ENCODE measurements at regions not wholly inside any gene's neighbourhood (a gene's known extent, or its start where the extent isn't known, plus 50 kb on each side); places are given as distances from the start of the nearest gene placed in this dataset.

DNA sequence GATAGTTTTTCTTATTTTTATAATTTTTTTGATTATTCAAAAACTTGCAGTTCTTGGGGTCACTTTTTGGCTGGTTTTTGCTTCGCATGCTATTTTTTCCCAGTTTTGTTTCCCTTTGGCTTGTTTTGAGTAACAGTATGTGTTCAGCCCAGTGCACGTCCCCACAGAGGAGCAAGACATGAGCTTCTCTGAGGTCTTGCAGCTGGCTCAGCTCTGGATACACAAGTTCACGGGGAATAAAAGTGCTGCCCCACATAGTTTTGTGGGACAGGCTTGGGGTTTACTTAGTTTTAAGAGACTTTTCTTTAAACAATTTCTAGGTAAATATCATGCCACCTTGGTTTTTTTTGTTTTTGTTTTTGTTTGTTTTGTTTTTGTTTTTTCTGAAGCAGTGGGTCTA is 297.8 kb upstream of the IRX1 start:
- DNase-seq (ENCODE audit: low spot score): no peak

DNA sequence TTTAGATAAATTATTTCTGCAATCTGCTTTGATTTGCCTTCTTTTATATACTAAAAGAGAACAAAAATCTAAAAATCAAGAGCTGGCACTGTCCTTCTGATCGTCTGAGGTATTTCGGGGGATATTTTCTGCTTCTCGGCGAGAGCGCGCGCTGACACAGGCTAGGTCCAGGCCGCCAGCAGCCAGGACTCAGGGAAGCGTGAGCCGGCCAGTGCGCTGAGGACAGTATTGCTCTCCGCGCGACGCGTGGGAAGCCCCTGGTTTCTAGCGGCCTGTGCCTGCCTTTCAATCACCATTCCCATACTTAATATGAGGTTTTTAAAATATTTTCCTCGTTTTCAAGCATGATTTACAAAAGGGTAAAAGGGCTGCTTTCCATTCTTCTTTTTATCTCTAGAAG is 307.3 kb upstream of the IRX1 start:
- DNase-seq (ENCODE audit: low spot score): no peak

DNA sequence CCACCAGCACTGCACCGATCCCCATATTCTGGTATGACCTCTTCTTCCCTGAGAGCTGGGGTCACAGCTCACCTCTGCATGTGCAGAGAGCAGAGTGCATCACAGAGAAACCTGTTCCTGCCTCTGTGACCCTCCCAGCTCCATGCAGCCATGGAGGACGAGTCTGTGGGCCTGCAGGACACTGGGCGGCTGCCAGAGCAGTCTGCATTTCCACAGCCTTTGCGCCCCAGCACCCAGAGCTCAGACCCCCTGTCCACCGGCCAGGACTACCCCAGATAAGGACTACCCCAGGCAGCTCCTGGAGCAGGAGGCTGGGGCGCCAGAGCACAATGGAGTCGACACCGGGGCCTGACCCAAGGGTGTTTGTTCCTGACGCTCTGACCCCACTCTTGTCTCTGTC is 308.1 kb upstream of the IRX1 start:
- peak; percentile 62 for DNase-seq (ENCODE audit: low spot score)

DNA sequence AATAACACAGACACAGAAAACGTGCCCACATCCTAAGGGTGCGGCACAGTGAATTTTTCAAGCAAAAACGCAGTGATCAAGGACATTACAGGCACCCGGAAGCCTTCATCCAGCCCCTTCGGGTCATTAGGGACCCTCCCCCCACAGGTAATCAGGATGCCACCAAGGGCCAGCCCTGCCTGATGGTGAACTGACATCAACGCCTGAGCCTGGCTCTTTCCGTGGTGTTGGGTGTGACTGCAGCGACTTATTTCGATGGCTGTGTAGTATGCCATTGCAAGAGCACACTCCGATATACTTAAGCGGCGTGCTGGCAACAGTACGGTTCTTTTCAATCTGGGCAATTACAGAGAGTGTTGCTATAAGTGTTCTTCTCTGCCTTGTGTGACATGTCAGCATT is 310.0 kb upstream of the IRX1 start:
- no peak for DNase-seq (ENCODE audit: low spot score)

DNA sequence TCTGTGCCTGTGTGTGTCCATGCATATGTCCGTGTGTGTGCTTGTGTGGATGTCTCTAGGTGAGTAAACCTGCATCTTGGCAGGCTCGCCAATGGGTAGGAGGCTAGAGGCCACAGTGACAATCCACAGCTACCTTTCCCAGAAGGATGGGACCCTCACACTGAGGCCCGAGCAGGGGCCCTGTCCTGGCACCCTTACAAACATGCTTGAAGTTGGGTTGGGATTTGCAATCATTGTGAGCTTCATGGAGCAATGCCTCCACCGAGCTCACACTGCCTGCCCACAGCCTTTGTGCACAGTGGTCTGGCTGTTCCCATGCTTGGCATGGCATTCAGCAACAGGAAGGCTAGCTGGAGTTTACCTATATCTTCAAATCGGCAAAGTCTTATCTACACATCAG is 311.1 kb upstream of the IRX1 start:
- DNase-seq (ENCODE audit: low spot score): no peak

DNA sequence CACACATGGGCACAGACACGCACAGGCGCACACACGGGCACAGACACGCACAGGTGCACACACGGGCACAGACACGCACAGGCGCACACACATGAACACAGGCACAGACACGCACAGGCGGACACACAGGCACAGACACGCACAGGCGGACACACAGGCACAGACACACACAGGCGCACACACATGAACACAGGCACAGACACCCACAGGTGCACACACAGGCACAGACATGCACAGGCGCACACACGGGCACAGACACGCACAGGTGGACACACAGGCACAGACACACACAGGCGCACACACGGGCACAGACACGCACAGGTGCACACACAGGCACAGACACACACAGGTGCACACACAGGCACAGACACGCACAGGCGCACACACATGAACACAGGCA is 312.8 kb upstream of the IRX1 start:
- DNase-seq (ENCODE audit: low spot score): no peak

DNA sequence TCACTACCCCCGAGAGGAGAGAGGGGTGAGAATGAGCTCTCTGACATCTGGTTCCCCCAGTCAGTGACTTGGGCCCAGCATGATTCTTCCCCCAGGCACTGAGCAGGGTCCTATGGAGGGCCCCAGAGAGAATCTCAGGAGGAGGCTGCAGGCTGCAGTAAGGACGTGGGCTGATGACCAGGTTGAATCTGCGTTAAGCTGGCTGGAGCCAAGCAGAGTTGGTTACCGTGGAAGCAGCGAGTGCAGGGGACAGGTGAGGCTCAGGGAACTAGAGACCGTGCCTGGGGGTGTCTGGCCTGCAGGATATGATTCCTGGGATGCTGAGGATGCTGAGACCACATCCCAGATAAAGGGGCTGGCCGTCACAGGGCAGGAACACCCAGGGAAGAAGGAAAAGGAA is 314.3 kb upstream of the IRX1 start:
- no peak for DNase-seq (ENCODE audit: low spot score)

DNA sequence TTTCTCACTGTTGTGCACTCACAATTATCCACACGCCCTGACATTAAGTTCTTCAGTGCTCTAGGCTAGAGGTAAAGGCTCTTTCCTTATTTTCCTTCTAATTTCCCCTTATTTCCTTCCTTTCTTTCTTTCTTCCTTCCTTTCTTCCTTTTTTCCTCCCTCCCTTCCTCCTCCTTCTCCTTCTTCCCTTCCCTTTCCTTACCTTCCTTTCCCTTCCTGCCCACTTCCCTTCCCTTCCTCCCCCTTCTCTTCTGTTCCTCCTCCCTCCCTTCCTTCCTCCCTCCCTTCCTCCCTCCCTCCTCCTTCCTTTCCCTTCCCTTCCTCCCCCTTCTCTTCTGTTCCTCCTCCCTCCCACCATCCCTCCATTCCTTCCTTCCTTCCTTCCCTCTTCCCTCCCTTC is 317.0 kb upstream of the IRX1 start:
- no peak for DNase-seq (ENCODE audit: low spot score)

DNA sequence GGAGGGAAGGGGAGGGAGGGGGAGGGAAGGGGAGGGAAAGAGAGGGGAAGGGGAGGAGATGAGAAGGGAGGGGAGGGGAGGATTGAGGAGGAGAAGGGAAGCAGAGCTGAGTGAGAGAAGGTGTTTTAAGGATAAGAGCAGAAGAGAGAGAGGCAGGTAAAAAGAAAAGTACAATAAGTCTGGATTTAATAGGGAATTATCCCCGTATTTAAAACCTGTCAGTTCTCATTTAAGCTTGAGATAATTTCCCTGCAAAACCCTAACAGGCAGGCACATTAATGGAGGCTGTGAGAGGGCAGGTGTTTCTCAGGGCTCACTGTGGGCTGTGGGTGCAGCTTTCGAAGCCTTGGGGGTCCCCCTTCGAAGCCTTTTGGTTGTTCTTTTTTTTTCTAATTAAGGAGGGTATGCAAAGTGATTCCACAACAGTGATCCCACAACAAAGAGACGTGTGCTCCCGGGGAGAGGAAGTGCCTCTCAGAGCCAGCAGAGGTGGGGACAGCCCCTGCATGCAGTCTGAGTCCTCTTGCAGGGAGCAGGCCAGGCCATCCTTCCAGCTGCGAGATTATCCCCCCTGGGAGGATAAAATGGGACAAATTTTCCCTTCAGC is 317.9 kb upstream of the IRX1 start:
- DNase-seq (ENCODE audit: low spot score): no peak

DNA sequence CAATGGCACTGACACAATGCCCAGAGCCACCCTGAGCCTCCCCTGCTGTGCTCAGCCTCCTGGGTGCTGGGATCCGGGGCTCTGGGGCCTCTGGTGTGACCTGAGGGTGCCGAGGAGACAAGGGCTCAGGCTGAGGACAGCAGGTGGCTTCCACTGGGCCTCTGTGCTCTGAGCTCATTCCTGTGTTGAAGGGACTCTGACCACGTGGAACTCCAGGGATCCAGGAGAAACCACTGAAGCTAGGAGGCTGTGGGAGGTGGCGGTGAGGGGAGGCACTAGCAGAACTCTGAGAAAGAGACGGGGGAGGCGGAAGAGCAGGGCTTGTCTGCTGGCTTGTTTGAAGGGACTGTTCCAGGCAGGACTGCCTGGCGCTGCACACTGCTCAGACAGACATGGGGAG is 318.7 kb upstream of the IRX1 start:
- no peak for DNase-seq (ENCODE audit: low spot score)

DNA sequence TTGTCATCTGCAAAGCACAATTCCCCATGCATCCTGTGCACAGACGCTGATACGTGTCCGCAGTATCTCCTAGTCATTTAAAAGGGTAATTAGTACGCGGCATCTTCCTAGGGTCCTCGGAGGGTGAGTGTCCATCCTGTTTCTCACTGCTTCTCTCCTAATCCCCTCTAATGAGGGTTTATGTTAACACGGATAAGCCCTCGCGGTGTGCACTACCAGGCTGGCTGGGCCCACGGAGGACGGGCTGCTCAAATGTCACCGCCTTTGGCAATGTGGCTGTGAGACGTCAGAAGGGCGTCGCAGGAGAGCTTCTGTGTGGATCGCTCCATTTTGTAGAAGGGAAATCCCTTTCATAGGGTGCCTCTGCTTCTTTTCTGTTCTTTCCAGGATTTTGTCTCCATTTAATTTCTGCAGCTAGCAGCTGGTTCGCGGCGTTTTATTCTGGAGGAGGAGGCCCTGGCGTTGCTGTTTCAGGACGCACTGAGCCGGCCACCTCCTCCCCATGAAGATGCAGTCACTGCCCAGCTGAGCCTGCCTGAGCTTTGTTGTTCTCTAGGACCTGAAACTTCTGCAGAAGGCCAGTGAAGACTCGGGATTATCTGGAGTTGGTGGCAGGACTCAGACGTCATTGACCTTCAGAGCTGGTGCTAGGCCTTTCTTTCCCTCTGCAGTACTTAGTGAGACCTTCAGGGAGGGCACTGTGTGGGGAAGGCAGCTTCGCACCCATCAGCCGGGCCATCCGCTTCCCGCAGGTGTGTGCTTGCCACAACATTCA is 326.1 kb upstream of the IRX1 start:
- DNase-seq (ENCODE audit: low spot score): peak; percentile 79

DNA sequence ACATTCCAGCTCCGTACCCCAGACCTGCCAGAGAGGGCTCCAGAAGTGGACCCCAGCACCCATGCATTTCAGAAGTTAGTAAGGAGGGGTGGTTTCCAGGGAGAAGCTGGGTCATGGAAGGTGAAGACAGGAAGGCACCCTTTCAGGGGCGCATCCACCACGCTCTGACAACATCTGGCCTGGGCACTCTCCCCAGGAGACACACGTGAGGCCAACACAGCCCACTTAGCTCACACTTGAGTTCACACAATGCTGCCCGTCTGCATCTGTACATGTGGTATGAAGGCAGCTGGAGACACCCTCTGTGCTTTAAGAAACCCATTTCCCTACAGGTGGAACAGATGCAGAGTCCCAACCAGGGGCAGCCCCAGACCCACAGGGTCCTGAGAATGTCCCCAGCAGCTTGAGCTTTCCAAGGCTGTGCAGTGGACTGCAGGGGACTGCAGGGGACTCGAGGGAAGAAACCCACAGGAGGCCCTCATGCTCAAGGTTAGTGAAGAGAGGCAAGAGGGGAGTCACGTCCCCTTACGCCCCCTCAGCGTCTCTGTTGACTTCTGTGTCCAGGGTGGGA is 326.8 kb upstream of the IRX1 start:
- DNase-seq (ENCODE audit: low spot score): no peak

DNA sequence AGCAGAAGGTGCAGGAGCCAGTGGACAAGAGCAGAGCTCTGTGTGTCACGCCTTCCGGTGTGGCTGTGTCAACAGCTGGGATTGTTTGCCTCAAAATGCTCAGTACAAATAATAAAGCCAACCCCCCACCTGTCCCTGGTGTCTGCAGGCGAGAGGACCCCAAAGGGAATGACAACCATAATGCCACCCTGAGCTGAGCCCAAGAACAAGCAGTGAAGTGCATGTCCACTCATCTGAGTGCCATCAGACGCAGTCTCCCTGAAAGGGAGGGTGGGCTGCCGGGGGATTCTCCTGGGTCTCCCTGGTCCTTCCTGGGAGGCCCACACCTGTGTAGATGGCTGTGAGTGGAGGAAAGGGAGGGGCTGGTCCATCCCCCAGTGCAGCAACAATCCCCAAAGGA is 328.8 kb upstream of the IRX1 start:
- DNase-seq (ENCODE audit: low spot score): no peak

DNA sequence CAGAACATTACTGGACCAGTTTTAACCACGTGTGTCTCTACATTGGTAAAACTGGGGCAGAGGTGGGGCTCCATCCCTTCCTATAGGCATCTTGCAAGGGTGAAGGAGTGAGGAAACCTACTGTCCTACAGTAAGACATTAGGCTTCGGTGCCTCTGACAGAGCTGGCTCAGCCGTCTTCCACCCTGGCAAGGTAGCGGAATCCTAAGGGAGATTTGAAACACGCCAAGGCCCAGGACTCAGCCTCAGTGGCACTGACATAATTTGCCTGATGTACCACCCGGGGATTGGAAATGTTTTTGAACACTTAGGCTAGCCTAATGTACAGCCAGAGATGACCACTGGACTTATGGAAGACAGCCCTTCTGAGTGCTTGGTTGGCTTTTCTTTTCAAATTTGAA is 329.7 kb upstream of the IRX1 start:
- DNase-seq (ENCODE audit: low spot score): no peak

DNA sequence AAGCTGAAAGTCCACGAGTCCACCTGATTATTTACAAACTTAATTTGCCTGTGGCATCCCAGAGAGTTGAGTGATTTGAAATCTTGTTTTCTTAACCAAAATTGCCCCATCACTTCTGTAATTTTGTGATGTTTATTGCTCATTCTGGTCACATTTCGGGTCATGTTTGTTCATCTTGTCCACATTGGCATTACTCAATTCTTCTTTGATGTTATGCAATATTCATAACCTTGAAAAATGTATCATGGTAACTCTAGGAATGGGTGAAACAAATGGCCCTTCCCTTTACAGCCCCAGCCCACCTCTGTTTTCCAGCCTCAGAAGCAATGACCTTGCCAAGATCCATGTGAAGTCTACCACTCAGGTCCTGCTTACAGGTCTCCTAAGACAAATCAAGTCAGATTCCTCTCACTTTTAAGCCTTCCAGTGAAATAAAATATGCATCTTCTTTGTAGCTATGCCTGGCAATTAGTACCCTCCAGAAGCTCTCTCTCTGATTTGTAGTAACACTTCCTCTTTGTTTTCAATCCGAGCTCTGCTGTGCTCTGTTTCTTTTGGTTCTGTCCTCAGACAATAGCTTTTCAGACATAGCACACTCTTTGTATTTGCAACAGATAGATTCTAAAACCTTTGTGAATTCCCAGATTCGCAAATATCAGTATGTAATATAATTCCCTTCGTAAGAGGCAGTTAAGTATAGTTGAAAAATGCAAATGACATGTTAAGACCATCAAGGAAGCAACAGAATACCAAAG is 330.3 kb upstream of the IRX1 start:
- DNase-seq (ENCODE audit: low spot score): no peak

DNA sequence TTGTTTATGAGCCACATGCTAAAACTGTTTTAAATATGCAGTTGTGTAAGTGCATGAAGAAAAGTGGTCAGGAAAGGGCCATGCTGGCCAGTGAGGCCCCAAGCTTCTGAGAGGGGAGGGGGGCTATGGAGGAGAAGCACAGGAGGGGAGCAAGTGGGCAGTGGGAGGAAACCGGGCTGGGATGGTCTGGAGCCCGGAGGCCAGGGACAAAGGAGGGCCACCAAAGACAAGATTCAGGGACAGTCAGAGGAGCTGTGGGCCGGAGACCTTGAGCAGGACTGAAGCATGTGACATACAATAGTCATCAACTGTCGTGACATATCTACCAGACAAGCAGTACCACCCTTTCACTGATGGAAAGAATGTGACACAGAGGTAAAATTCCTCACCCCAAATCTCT is 333.2 kb upstream of the IRX1 start:
- DNase-seq (ENCODE audit: low spot score): no peak

DNA sequence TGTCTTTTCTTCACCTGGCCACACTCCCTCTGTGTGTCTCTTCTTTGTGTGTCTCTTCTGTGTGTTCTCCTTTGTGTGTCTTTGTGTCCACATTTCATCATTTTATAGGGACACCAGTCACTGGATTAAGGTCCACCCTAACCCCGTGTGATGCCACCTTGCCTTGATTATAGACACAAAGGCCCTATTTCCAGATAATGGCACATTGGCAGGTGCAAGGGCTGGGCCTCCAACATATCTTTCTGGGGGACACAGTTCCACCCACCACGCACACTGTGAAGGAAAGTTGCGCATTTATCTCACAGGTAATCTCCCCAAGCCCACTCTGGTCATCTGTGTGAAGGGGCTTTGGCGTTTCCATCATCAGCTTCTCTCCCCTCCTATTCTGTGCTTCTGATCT is 334.6 kb upstream of the IRX1 start:
- DNase-seq (ENCODE audit: low spot score): no peak

DNA sequence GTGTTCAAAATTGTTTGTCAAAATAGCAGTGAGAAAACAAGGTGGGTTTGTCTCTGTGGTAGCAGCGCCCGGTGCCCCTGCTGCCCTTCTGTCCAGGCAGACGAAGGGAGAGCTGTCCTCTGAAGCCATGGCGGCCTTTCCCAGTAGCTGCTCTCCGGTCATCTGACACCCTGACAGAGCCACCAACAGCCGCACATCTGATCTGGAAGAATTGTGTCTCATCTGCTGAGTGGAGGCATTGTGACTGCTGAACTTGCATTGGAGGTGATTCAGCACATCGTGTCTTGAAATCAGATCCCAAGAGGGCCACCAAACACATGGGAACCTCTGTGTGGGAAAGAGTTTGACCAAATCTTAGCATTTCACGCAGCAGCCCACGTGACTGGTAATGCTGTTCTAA is 337.6 kb upstream of the IRX1 start:
- no peak for DNase-seq (ENCODE audit: low spot score)

DNA sequence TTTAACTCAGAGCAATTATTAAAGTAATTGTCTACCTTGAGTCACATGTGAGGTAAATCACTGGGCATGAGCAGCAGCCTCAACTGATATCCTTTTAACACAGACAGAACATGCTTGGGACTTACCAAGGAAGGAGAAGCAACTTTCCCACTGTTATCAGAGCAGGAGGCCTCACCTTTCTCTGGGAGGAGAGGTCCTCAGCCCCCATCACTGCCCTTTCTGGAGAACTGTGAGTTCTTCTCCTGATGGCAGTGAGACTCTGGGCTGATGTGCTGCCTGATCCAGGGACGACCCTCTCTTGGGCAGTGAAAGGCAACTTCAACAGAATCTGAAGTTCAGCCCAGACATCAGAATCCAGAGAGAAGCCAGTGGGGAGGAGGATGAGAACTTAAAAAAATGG is 343.4 kb upstream of the IRX1 start:
- no peak for DNase-seq (ENCODE audit: low spot score)

DNA sequence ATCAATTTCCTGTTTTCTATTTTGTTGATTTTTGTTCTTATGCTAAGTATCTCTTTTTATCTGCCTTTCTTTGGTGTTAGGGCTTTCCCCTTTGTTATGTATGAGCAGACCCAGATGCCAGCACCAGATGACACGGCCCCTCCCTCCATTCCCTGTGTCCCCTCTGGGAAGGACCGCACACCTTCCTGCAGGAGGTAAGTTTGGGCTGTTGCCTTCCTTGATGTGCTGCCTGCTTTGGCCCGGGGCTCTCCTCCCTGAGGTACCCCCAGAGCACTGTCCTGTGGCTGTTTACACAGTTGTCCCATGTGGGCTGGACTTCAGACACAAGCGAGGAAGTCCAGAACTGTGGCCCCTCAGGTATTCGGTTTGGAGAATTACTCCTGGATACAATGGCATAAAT is 343.8 kb upstream of the IRX1 start:
- no peak for DNase-seq (ENCODE audit: low spot score)

DNA sequence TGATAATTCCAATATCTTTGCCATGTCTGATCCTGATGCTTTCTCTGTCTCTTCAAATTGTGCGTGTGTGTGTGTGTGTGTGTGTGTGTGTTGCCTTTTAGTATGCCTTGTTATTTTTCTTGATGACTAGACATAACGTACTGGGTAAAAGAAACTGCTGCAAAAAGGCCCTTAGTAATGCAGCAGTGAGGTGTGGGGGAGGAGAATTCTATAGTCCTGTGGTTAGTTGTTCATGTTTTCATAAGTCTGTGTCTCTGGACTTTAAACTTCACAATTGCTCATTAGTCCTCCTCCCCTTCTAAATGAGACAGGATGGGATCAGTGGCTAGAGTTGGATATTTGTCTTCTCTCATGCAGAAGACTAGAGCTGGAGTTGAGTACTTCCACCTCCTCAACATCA is 346.2 kb upstream of the IRX1 start:
- DNase-seq (ENCODE audit: low spot score): no peak

DNA sequence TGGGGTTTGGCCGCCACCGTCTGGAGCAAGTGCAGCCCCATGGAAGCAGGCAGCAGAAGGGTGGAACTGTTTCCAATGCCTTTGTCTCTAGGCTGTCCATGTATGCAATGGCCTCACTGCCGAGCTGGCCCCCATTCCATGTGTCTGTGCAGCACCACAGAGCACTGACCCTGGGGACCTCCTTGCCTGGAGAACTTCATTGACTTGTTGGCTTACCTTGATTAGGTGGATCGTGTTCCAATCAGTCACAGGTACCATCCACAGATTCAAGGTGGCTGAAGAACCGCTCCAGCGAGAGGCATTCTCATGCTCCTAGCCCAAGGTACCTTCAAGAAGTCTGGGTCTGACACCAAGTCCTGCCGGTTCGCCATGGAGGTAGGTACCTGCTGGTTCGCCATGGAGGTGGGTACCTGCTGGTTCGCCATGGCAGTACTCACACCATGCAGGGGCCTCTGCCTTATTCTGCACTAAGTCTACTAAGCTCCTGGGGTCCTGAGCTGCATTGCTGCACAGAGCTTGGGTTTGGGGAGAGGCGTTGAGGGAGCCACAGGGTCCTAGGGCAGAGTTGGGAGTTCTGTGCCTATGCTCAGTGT is 358.3 kb upstream of the IRX1 start:
- DNase-seq (ENCODE audit: low spot score): no peak
